ENCODE measurements at regions not wholly inside any gene's neighbourhood (a gene's known extent, or its start where the extent isn't known, plus 50 kb on each side); places are given as distances from the start of the nearest gene placed in this dataset.

DNA sequence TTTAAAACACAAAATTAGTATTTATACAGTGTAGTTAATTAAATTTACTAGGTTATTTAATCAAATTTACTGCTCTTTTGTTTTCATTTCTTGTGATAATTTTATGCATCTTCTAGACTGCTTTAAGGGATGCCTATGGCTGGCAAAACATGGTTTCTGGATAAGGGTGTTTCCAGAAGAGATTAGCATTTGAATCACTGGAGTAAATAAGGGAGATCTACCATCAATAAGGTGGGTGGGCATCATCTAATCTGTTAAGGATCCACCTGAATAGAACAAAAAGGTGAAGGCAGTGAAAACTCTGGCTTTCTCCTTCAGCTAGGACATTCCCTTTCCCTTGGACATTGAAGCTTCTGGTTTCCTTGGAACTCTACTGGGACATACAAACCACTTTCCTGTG, 146.2 kb upstream of the LAMA2 start:
- Histone ChIP-seq H2AFZ (no peak overlapping the region), H3K27ac (ENCODE audit: low read depth) (peak overlapping the region; percentile 71; the same call in 1 of the 2 replicates), H3K36me3 (ENCODE audit: insufficient read depth) (no peaks in the 10 kb centered on the region), H4K20me1 (replicated peaks; ENCODE audit: insufficient read depth) (no peaks in the 10 kb centered on the region), H3K9me2 (ENCODE audit: insufficient read depth) (peaks cover 9% of the 10 kb centered on the region; the same call in 1 of the 2 replicates), H3K4me1 (ENCODE audit: insufficient read depth) (peaks cover 19% of the 10 kb centered on the region), H3K27me3 (ENCODE audit: insufficient read depth) (no peaks in the 10 kb centered on the region), H3K4me3 (no peak overlapping the region), H3K79me2 (replicated peaks; ENCODE audit: insufficient read depth) (no peaks in the 10 kb centered on the region), H3F3A (replicated peaks; ENCODE audit: low read depth) (no peaks in the 10 kb centered on the region), H3K4me2 (peak overlapping the region; percentile 36; the same call in 1 of the 2 replicates)
- Mint-ChIP-seq H3K4me1 (peaks cover 18% of the 10 kb centered on the region), H3K27ac (peak overlapping the region; percentile 88), H3K4me3 (no peak overlapping the region), H3K36me3 (ENCODE audit: low read depth) (peaks cover 18% of the 10 kb centered on the region), H3K27me3 (ENCODE audit: insufficient read depth, low read depth, poor library complexity) (peaks cover 3% of the 10 kb centered on the region), H3K9me3 (peaks cover 19% of the 10 kb centered on the region)
- DNase-seq (ENCODE audit: low spot score) (no peak), ATAC-seq (no peak; the same call in 2 of the 3 replicates)
- TF ChIP-seq NANOG (IDR thresholded peaks at IDR 0.05; ENCODE audit: borderline replicate concordance) (peak; percentile 75), EZH2 (IDR thresholded peaks at IDR 0.05; ENCODE audit: low read depth, unreplicated experiment) (no peak), CREB1 (CRISPR knock-in tag; IDR thresholded peaks at IDR 0.05; ENCODE audit: low read depth) (no peak)

DNA sequence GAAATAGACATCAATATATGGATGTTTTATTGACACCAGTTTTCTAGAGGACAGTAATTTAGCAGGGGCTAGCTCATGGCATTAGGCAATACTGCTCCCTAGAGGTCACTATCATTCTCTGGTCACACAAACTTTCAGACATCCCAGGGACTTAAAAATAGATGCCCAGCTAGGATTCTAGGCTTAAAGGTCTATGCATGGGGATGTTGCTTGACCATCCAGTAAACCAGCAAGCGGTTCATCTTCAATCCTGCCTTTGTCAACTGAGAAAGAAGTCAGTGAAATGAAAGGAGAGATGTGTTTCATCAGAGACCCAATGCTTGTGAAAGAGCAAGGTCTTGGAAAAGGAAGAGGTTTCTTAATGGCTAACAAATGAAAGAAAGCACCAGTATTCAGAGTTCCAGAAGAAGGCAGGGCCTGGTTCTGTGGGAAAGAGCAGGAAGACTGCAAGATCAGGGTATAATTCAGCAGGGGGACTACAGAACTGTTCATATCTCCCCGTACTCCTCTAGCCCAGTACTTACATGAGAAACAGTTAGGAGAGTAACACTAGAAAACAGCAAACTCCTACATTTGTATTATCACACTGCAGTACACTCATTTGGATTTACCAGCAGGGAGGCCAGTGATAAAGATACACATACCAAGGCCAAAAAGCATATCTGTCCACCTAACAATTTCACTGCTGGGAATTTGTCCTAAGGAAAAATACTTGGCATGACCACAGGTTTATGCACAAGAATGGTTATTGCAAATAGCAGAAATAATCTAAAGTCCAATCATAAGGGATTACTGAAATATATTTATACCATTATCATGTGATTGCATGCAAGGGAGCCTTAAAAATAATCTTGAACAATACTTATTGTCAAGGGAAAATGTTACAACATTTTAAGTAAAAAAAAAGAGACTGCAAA, 151.4 kb upstream of the LAMA2 start:
- H3K4me1 Mint-ChIP-seq, result peaks cover 13% of the 10 kb centered on the region; the same call in 2 of the 3 replicates
- 0 out of 2 replicates have a peak overlapping the region, but pooled peaks have one; percentile 12 for H3K27ac Mint-ChIP-seq
- no peak overlapping the region for H3K4me3 ChIP-seq
- no peaks in the 10 kb centered on the region for H3K27me3 ChIP-seq (ENCODE audit: insufficient read depth)
- DNase-seq (ENCODE audit: low spot score) (peak; percentile 76), ATAC-seq (peak; percentile 90)
- no peaks in the 10 kb centered on the region for H3F3A ChIP-seq (replicated peaks; ENCODE audit: low read depth)
- no peaks in the 10 kb centered on the region for H3K27me3 Mint-ChIP-seq (ENCODE audit: insufficient read depth, low read depth, poor library complexity)
- H3K9me2 ChIP-seq (ENCODE audit: insufficient read depth), result no peaks in the 10 kb centered on the region
- H3K4me1 ChIP-seq (ENCODE audit: insufficient read depth), result peaks cover 13% of the 10 kb centered on the region
- TF ChIP-seq, protein P1, sequence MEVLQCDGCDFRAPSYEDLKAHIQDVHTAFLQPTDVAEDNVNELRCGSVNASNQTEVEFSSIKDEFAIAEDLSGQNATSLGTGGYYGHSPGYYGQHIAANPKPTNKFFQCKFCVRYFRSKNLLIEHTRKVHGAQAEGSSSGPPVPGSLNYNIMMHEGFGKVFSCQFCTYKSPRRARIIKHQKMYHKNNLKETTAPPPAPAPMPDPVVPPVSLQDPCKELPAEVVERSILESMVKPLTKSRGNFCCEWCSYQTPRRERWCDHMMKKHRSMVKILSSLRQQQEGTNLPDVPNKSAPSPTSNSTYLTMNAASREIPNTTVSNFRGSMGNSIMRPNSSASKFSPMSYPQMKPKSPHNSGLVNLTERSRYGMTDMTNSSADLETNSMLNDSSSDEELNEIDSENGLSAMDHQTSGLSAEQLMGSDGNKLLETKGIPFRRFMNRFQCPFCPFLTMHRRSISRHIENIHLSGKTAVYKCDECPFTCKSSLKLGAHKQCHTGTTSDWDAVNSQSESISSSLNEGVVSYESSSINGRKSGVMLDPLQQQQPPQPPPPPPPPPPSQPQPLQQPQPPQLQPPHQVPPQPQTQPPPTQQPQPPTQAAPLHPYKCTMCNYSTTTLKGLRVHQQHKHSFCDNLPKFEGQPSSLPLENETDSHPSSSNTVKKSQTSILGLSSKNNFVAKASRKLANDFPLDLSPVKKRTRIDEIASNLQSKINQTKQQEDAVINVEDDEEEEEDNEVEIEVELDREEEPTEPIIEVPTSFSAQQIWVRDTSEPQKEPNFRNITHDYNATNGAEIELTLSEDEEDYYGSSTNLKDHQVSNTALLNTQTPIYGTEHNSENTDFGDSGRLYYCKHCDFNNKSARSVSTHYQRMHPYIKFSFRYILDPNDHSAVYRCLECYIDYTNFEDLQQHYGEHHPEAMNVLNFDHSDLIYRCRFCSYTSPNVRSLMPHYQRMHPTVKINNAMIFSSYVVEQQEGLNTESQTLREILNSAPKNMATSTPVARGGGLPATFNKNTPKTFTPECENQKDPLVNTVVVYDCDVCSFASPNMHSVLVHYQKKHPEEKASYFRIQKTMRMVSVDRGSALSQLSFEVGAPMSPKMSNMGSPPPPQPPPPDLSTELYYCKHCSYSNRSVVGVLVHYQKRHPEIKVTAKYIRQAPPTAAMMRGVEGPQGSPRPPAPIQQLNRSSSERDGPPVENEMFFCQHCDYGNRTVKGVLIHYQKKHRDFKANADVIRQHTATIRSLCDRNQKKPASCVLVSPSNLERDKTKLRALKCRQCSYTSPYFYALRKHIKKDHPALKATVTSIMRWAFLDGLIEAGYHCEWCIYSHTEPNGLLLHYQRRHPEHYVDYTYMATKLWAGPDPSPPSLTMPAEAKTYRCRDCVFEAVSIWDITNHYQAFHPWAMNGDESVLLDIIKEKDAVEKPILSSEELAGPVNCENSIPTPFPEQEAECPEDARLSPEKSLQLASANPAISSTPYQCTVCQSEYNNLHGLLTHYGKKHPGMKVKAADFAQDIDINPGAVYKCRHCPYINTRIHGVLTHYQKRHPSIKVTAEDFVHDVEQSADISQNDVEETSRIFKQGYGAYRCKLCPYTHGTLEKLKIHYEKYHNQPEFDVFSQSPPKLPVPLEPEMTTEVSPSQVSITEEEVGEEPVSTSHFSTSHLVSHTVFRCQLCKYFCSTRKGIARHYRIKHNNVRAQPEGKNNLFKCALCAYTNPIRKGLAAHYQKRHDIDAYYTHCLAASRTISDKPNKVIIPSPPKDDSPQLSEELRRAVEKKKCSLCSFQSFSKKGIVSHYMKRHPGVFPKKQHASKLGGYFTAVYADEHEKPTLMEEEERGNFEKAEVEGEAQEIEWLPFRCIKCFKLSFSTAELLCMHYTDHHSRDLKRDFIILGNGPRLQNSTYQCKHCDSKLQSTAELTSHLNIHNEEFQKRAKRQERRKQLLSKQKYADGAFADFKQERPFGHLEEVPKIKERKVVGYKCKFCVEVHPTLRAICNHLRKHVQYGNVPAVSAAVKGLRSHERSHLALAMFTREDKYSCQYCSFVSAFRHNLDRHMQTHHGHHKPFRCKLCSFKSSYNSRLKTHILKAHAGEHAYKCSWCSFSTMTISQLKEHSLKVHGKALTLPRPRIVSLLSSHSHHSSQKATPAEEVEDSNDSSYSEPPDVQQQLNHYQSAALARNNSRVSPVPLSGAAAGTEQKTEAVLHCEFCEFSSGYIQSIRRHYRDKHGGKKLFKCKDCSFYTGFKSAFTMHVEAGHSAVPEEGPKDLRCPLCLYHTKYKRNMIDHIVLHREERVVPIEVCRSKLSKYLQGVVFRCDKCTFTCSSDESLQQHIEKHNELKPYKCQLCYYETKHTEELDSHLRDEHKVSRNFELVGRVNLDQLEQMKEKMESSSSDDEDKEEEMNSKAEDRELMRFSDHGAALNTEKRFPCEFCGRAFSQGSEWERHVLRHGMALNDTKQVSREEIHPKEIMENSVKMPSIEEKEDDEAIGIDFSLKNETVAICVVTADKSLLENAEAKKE (CRISPR knock-in tag; IDR thresholded peaks at IDR 0.05), result no peak
- TF ChIP-seq, protein P2, sequence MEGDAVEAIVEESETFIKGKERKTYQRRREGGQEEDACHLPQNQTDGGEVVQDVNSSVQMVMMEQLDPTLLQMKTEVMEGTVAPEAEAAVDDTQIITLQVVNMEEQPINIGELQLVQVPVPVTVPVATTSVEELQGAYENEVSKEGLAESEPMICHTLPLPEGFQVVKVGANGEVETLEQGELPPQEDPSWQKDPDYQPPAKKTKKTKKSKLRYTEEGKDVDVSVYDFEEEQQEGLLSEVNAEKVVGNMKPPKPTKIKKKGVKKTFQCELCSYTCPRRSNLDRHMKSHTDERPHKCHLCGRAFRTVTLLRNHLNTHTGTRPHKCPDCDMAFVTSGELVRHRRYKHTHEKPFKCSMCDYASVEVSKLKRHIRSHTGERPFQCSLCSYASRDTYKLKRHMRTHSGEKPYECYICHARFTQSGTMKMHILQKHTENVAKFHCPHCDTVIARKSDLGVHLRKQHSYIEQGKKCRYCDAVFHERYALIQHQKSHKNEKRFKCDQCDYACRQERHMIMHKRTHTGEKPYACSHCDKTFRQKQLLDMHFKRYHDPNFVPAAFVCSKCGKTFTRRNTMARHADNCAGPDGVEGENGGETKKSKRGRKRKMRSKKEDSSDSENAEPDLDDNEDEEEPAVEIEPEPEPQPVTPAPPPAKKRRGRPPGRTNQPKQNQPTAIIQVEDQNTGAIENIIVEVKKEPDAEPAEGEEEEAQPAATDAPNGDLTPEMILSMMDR (conservative IDR thresholded peaks at IDR 0.05; ENCODE audit: low read depth in 2 of 2), result peak; percentile 85 to 89
- H3K4me2 ChIP-seq, result no peak overlapping the region
- H3K36me3 ChIP-seq (ENCODE audit: insufficient read depth), result no peaks in the 10 kb centered on the region
- no peaks in the 10 kb centered on the region for H3K36me3 Mint-ChIP-seq (ENCODE audit: low read depth)
- H3K9me3 Mint-ChIP-seq, result no peaks in the 10 kb centered on the region; the same call in 1 of the 3 replicates
- no peak overlapping the region for H2AFZ ChIP-seq
- H3K79me2 ChIP-seq (replicated peaks; ENCODE audit: insufficient read depth), result no peaks in the 10 kb centered on the region
- H3K4me3 Mint-ChIP-seq, result no peak overlapping the region
- no peaks in the 10 kb centered on the region for H4K20me1 ChIP-seq (replicated peaks; ENCODE audit: insufficient read depth)
- H3K27ac ChIP-seq (ENCODE audit: low read depth), result no peak overlapping the region

Measured in GM23338 (cell line).